ENCODE measurements at regions not wholly inside any gene's neighbourhood (a gene's known extent, or its start where the extent isn't known, plus 50 kb on each side); places are given as distances from the start of the nearest gene placed in this dataset.

DNA sequence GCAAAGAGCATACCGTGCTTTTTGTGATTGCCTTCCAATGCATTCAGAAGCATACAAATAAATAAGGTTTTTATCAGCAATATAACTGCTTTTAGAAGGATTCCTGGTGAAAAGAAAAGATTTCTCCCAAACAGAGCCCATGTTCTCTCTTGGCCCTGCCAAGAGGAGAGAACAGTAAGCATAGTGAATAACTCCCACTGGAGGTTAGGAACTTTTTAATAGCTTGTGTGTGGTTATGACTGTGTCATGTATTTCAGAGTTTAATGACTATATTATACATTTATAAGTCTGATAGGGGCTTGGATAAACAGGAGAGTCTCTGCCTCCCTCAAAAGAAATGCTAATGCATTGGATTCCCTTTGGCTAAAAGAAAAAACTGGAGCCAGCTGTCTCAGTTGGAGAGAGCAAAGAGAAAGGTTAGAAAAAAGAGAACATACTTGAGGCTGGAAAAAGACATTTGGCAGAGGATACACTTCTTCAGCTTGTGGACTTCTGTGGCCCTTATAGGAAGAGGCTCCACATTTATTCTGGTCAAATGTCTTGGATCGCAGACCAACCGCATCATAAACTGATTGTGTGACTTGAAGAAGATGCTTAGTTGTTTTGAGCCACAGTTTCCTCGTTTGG lies 63.0 kb upstream of the SPRED2 start:
- TF ChIP-seq, protein P1, sequence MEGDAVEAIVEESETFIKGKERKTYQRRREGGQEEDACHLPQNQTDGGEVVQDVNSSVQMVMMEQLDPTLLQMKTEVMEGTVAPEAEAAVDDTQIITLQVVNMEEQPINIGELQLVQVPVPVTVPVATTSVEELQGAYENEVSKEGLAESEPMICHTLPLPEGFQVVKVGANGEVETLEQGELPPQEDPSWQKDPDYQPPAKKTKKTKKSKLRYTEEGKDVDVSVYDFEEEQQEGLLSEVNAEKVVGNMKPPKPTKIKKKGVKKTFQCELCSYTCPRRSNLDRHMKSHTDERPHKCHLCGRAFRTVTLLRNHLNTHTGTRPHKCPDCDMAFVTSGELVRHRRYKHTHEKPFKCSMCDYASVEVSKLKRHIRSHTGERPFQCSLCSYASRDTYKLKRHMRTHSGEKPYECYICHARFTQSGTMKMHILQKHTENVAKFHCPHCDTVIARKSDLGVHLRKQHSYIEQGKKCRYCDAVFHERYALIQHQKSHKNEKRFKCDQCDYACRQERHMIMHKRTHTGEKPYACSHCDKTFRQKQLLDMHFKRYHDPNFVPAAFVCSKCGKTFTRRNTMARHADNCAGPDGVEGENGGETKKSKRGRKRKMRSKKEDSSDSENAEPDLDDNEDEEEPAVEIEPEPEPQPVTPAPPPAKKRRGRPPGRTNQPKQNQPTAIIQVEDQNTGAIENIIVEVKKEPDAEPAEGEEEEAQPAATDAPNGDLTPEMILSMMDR (IDR thresholded peaks at IDR 0.05) = no peak
- no peak for TF ChIP-seq POLR2A (IDR thresholded peaks at IDR 0.05)
